H1 (cell line): ENCODE measurements at regions not wholly inside any gene's neighbourhood (a gene's known extent, or its start where the extent isn't known, plus 50 kb on each side); places are given as distances from the start of the nearest gene placed in this dataset.

Source experiments
- CTCF ChIA-PET: fragments of 300-600 bp; sonication (Branson Sonifier 250); formaldehyde crosslinking; loops from one replicate; lab custom pipeline; 2021; ENCODE audit not compliant: partially characterized antibody; lab: Charles Lee
- POLR2A ChIA-PET: fragments of 300-600 bp; sonication (Branson Sonifier 250); formaldehyde crosslinking; loops from one replicate; lab custom pipeline; 2021; ENCODE audit warnings: inconsistent platforms; ENCODE audit not compliant: partially characterized antibody; lab: Charles Lee
- DNase-seq, 2 experiments: peaks; one replicate each; pipeline versions ENCODE4 v3.0.0 to v3.0.0-alpha.2; 2010 to 2022; ENCODE audit warnings: low spot score in 2 of 2, low read depth in 1 of 2, mixed read lengths in 1 of 2
- FAIRE-seq: peaks from 2 replicates; lab custom pipeline; 2011; peaks lifted over from hg19 to GRCh38; lab: Jason Lieb, UNC
- H2AFZ ChIP-seq: 2 replicates; pipeline ENCODE4 v1.8.1; 2012; ENCODE audit warnings: low read length, inconsistent platforms
- H2AK5ac ChIP-seq: 2 replicates; pipeline ENCODE4 v1.6.1; 2013; ENCODE audit warnings: low read depth, low read length
- H2BK120ac ChIP-seq: replicated peaks from 2 replicates; pipeline ENCODE3; 2013; ENCODE audit warnings: low read depth, low read length, inconsistent platforms
- H2BK12ac ChIP-seq: 2 replicates; pipeline ENCODE4 v1.6.1; 2013; ENCODE audit warnings: low read depth, low read length
- H2BK15ac ChIP-seq: 2 replicates; pipeline ENCODE4 v1.6.1; 2013; ENCODE audit warnings: low read length
- H2BK20ac ChIP-seq: 2 replicates; pipeline ENCODE4 v1.6.1; 2013; ENCODE audit warnings: low read length
- H2BK5ac ChIP-seq: 2 replicates; pipeline ENCODE4 v1.6.1; 2013; ENCODE audit warnings: low read depth, low read length
- H3K14ac ChIP-seq: 2 replicates; pipeline ENCODE4 v1.6.1; 2013; ENCODE audit warnings: inconsistent platforms; ENCODE audit not compliant: insufficient read length
- H3K18ac ChIP-seq: 2 replicates; pipeline ENCODE4 v1.6.1; 2013; ENCODE audit warnings: low read length; ENCODE audit errors: extremely low read depth
- H3K23ac ChIP-seq: 2 replicates; pipeline ENCODE4 v1.6.1; 2013; ENCODE audit warnings: inconsistent platforms; ENCODE audit not compliant: insufficient read length
- H3K23me2 ChIP-seq: 2 replicates; pipeline ENCODE4 v1.6.1; 2013; ENCODE audit warnings: low read depth, low read length
- H3K27ac ChIP-seq: 2 replicates; pipeline ENCODE4 v1.6.1; 2011; ENCODE audit warnings: low read depth, low read length, inconsistent platforms
- H3K27me3 ChIP-seq, 4 experiments: replicated peaks in 1 of 4; 1 replicate in 1 of 4; 2 replicates in 3 of 4; pipeline versions ENCODE4 v1.6.1 to v1.8.1; 2011 to 2013; ENCODE audit warnings: low read length in 3 of 4, mild to moderate bottlenecking in 3 of 4, inconsistent platforms in 2 of 4, mixed read lengths in 2 of 4, moderate library complexity in 1 of 4; ENCODE audit not compliant: control insufficient read depth in 3 of 4, insufficient read depth in 3 of 4; ENCODE audit errors: extremely low read depth in 1 of 4
- H3K36me3 ChIP-seq, 4 experiments: 2 replicates each; pipeline versions ENCODE4 v1.6.1 to v1.8.1; 2011 to 2013; ENCODE audit warnings: mild to moderate bottlenecking in 4 of 4, low read length in 3 of 4, moderate library complexity in 2 of 4, control low read depth in 1 of 4, inconsistent platforms in 1 of 4; ENCODE audit not compliant: insufficient read depth in 4 of 4, control insufficient read depth in 2 of 4
- H3K4ac ChIP-seq: replicated peaks from 2 replicates; pipeline ENCODE3; 2013; ENCODE audit warnings: low read length, low read depth, mixed read lengths, inconsistent platforms; ENCODE audit not compliant: insufficient read length
- H3K4me1 ChIP-seq, 4 experiments: replicated peaks in 1 of 4; 1 replicate in 1 of 4; 2 replicates in 3 of 4; pipeline versions ENCODE4 v1.6.1 to v1.8.1; 2011 to 2013; ENCODE audit warnings: low read length in 3 of 4, inconsistent platforms in 2 of 4, mixed read lengths in 1 of 4; ENCODE audit not compliant: insufficient read depth in 4 of 4, control insufficient read depth in 3 of 4
- H3K4me2 ChIP-seq, 2 experiments: 2 replicates each; pipeline versions ENCODE4 v1.6.1 to v1.8.1; 2011 to 2013; ENCODE audit warnings: low read depth in 2 of 2, low read length in 2 of 2, control low read depth in 1 of 2, inconsistent platforms in 1 of 2, mild to moderate bottlenecking in 1 of 2; ENCODE audit not compliant: insufficient read depth in 1 of 2
- H3K4me3 ChIP-seq, 4 experiments: fragments of 200-600, 300-600 bp in 1 of 4; sonication (generic), shearing (Covaris generic), sonication (Bioruptor Twin) in 1 of 4; 2 replicates each; pipeline versions ENCODE4 v1.5.1 to v1.8.1; 2011 to 2016; ENCODE audit warnings: low read length in 4 of 4, low read depth in 3 of 4, control low read depth in 2 of 4, inconsistent platforms in 2 of 4, mild to moderate bottlenecking in 2 of 4, mixed read lengths in 1 of 4, moderate library complexity in 1 of 4; ENCODE audit not compliant: insufficient read depth in 2 of 4; ENCODE audit errors: extremely low read depth in 1 of 4
- H3K56ac ChIP-seq: replicated peaks from 2 replicates; pipeline ENCODE3; 2013; ENCODE audit warnings: low read depth, mild to moderate bottlenecking, mixed read lengths, low read length, inconsistent platforms; ENCODE audit not compliant: insufficient read length
- H3K79me1 ChIP-seq: 2 replicates; pipeline ENCODE4 v1.6.1; 2013; ENCODE audit warnings: low read depth, low read length, control low read depth
- H3K79me2 ChIP-seq, 2 experiments: 2 replicates each; pipeline versions ENCODE4 v1.6.1 to v1.8.1; 2012 to 2013; ENCODE audit warnings: low read length in 2 of 2, mild to moderate bottlenecking in 2 of 2, inconsistent platforms in 1 of 2; ENCODE audit not compliant: insufficient read depth in 2 of 2, control insufficient read depth in 1 of 2
- H3K9ac ChIP-seq, 4 experiments: replicated peaks in 1 of 4; 1 replicate in 1 of 4; 2 replicates in 3 of 4; pipeline versions ENCODE4 v1.6.1 to v1.8.1; 2011 to 2013; ENCODE audit warnings: low read depth in 3 of 4, low read length in 3 of 4, control low read depth in 2 of 4, mild to moderate bottlenecking in 2 of 4, moderate library complexity in 2 of 4, inconsistent platforms in 1 of 4; ENCODE audit errors: extremely low read depth in 1 of 4
- H3K9me3 ChIP-seq, 2 experiments: 2 replicates each; pipeline versions ENCODE4 v1.6.1 to v1.8.1; 2012 to 2013; ENCODE audit warnings: mild to moderate bottlenecking in 2 of 2, moderate library complexity in 2 of 2, control low read depth in 1 of 2, inconsistent platforms in 1 of 2, low read depth in 1 of 2, low read length in 1 of 2, mixed read lengths in 1 of 2; ENCODE audit not compliant: insufficient read depth in 2 of 2
- H4K20me1 ChIP-seq, 2 experiments: replicated peaks in 1 of 2; 2 replicates each; pipeline versions ENCODE3 to v1.8.1; 2011 to 2013; ENCODE audit warnings: inconsistent platforms in 2 of 2, low read length in 2 of 2, mild to moderate bottlenecking in 1 of 2; ENCODE audit not compliant: insufficient read depth in 2 of 2, control insufficient read depth in 1 of 2
- H4K5ac ChIP-seq: 2 replicates; pipeline ENCODE4 v1.6.1; 2013; ENCODE audit warnings: low read length, low read depth, mixed read lengths, inconsistent platforms; ENCODE audit not compliant: insufficient read length
- H4K8ac ChIP-seq: 2 replicates; pipeline ENCODE4 v1.8.0; 2013; ENCODE audit warnings: mild to moderate bottlenecking, moderate library complexity, low read length, inconsistent platforms; ENCODE audit not compliant: insufficient read depth; ENCODE audit errors: extremely low read depth
- H4K91ac ChIP-seq: replicated peaks from 2 replicates; pipeline ENCODE3; 2013; ENCODE audit warnings: low read length, mixed read lengths, inconsistent platforms; ENCODE audit not compliant: insufficient read length
- BACH1 ChIP-seq: IDR thresholded peaks from 2 replicates; pipeline ENCODE4 v1.6.1; 2012; ENCODE audit warnings: low read length, improper control_type of control experiment
- EZH2 ChIP-seq: fragments of 200-600 bp; sonication (generic); IDR thresholded peaks from 2 replicates; pipeline ENCODE4 v1.7.1; 2012; ENCODE audit warnings: low read depth, mild to moderate bottlenecking, moderate library complexity, low read length, inconsistent platforms; ENCODE audit not compliant: severe bottlenecking
- HDAC2 ChIP-seq, 2 experiments: fragments of 300-600 bp in 1 of 2; sonication (generic) in 1 of 2; IDR thresholded peaks; 2 replicates each; pipeline ENCODE4 v1.6.1; 2011 to 2012; ENCODE audit warnings: low read depth in 2 of 2, low read length in 2 of 2, mild to moderate bottlenecking in 2 of 2, moderate library complexity in 2 of 2, borderline replicate concordance in 1 of 2, inconsistent platforms in 1 of 2
- JUND ChIP-seq: IDR thresholded peaks from 2 replicates; pipeline ENCODE4 v1.6.1; 2011; ENCODE audit warnings: mild to moderate bottlenecking, improper control_type of control experiment, low read length
- KDM1A ChIP-seq: fragments of 200-600, 300-600 bp; sonication (generic); IDR thresholded peaks from 2 replicates; pipeline ENCODE4 v1.7.1; 2016; ENCODE audit warnings: mild to moderate bottlenecking, low read length, borderline replicate concordance
- KDM4A ChIP-seq: IDR thresholded peaks from one replicate; pipeline ENCODE4 v1.7.1; 2012; ENCODE audit warnings: low read depth, mild to moderate bottlenecking, moderate library complexity, low read length, inconsistent platforms; ENCODE audit not compliant: severe bottlenecking
- KDM5A ChIP-seq: fragments of 200-600 bp; IDR thresholded peaks from 2 replicates; pipeline ENCODE4 v1.7.1; 2012; ENCODE audit warnings: mild to moderate bottlenecking, low read length, inconsistent platforms, mixed read lengths
- NANOG ChIP-seq: IDR thresholded peaks from 2 replicates; pipeline ENCODE4 v1.6.1; 2011; ENCODE audit warnings: low read length, low read depth, mild to moderate bottlenecking, inconsistent platforms; ENCODE audit not compliant: insufficient read depth, poor library complexity, severe bottlenecking
- RNF2 ChIP-seq: fragments of 200-900, 300-1000 bp; sonication (generic); IDR thresholded peaks from 2 replicates; pipeline ENCODE4 v1.7.1; 2016; ENCODE audit warnings: borderline replicate concordance, low read depth, mild to moderate bottlenecking, antibody characterized with exemption, low read length; ENCODE audit not compliant: poor library complexity, severe bottlenecking; ENCODE audit errors: missing control alignments
- SP1 ChIP-seq: IDR thresholded peaks from 2 replicates; pipeline ENCODE4 v1.6.1; 2011; ENCODE audit warnings: low read depth, low read length
- SP2 ChIP-seq: IDR thresholded peaks from 2 replicates; pipeline ENCODE4 v1.6.1; 2012; ENCODE audit warnings: mild to moderate bottlenecking, low read length, inconsistent platforms
- SUZ12 ChIP-seq: fragments of 200-600 bp; sonication (generic); IDR thresholded peaks from 2 replicates; pipeline ENCODE4 v1.6.1; 2012; ENCODE audit warnings: mild to moderate bottlenecking, inconsistent platforms, low read length, moderate library complexity, mixed read lengths
- TAF1 ChIP-seq: IDR thresholded peaks from 2 replicates; pipeline ENCODE4 v1.6.1; 2011; ENCODE audit warnings: mild to moderate bottlenecking, low read depth, low read length
- WGBS, 2 experiments: shearing (Covaris generic) in 1 of 2; methylation state at CpG; one replicate each; pipeline versions ENCODE4 v1.1.6 to v1.1.7; 2013 to 2015; ENCODE audit warnings: low lambda C conversion rate in 2 of 2, mixed read lengths in 2 of 2, inconsistent platforms in 1 of 2, low coverage in 1 of 2, missing lambda C conversion rate in 1 of 2; ENCODE audit not compliant: insufficient replicate concordance in 2 of 2, insufficient coverage in 1 of 2, insufficient read length in 1 of 2; ENCODE audit errors: extremely low coverage in 1 of 2, missing lambda C conversion rate in 1 of 2; 5-methylcytosine and 5-hydroxymethylcytosine counted together

- Histone ChIP-seq H2BK5ac (no peak overlapping the region), H3K79me1 (no peaks in the 10 kb centered on the region)
- POLR2A ChIA-PET = no interaction called here
Observed at GRCh38 chr4:66662620-66663019, 882.7 kb downstream of the CENPC start.

More at GRCh38 chr4:66662620-66663019, 882.7 kb downstream of the CENPC start:
- Histone ChIP-seq H3K56ac (no peak overlapping the region), H3K18ac (no peak overlapping the region), H3K4ac (no peak overlapping the region), H3K27ac (no peak overlapping the region), H3K27me3 (no peaks in the 10 kb centered on the region), H3K4me1 (no peaks in the 10 kb centered on the region), H3K4me2 (no peak overlapping the region), H3K36me3 (no peaks in the 10 kb centered on the region), H3K23ac (no peak overlapping the region), H3K14ac (no peak overlapping the region), H4K8ac (no peak overlapping the region), H2AK5ac (no peak overlapping the region), H4K91ac (no peak overlapping the region), H3K79me2 (no peaks in the 10 kb centered on the region), H3K4me3 (no peak overlapping the region), H2BK12ac (no peak overlapping the region), H3K9ac (no peak overlapping the region), H2BK15ac (no peak overlapping the region), H2BK120ac (no peak overlapping the region), H2AFZ (no peak overlapping the region), H3K23me2 (no peaks in the 10 kb centered on the region), H4K20me1 (no peaks in the 10 kb centered on the region), H2BK20ac (no peak overlapping the region), H3K9me3 (no peaks in the 10 kb centered on the region), H4K5ac (no peak overlapping the region)
- TF ChIP-seq JUND (no peak), TAF1 (no peak), KDM4A (no peak), SP1 (no peak), KDM5A (no peak), NANOG (no peak), SP2 (no peak), HDAC2 (IDR thresholded peaks at IDR 0.05; ENCODE audit: borderline replicate concordance in 1 of 2, low read depth in 2 of 2, low read length in 2 of 2) (no peak), RNF2 (no peak), BACH1 (no peak), EZH2 (no peak), KDM1A (no peak), SUZ12 (no peak)
- CTCF ChIA-PET = no interaction called here
- FAIRE-seq = peak; percentile 19
- DNase-seq = no peak
- WGBS, 2 experiments = 75% methylated on average over 3 of the region's 3 CpGs; no CpG with 5 or more reads in 1 of the 2 experiments
